RWPE2 (cell line): ENCODE measurements at regions not wholly inside any gene's neighbourhood (a gene's known extent, or its start where the extent isn't known, plus 50 kb on each side); places are given as distances from the start of the nearest gene placed in this dataset.

Source experiments
- ATAC-seq: fragments of 200-7000 bp; cut with Tn5 transposase; 3 replicates; pipeline ENCODE4 v1.9.1; 2021; ENCODE audit warnings: low read depth
- DNase-seq: peaks from one replicate; pipeline ENCODE4 v3.0.0-alpha.2; 2020; ENCODE audit warnings: low spot score
- H3K27ac ChIP-seq: fragments of 450-650 bp; 2 replicates; pipeline ENCODE4 v1.5.1; 2017; ENCODE audit warnings: mild to moderate bottlenecking; ENCODE audit not compliant: poor library complexity, severe bottlenecking
- H3K27me3 ChIP-seq: fragments of 250-450 bp; sonication (Bioruptor Pico); 2 replicates; pipeline ENCODE4 v1.5.1; 2021; ENCODE audit warnings: mild to moderate bottlenecking, moderate library complexity; ENCODE audit not compliant: insufficient read depth, poor library complexity, severe bottlenecking
- H3K36me3 ChIP-seq: fragments of 250-450 bp; sonication (Bioruptor Pico); 2 replicates; pipeline ENCODE4 v1.5.1; 2020; ENCODE audit warnings: low read depth, mild to moderate bottlenecking, moderate library complexity
- H3K4me1 ChIP-seq: fragments of 250-450 bp; sonication (Bioruptor Pico); 2 replicates; pipeline ENCODE4 v1.5.1; 2021; ENCODE audit warnings: mild to moderate bottlenecking, moderate library complexity; ENCODE audit not compliant: insufficient read depth, poor library complexity, severe bottlenecking
- H3K4me3 ChIP-seq: fragments of 250-450 bp; sonication (Bioruptor Pico); 2 replicates; pipeline ENCODE4 v1.5.1; 2021; ENCODE audit warnings: mild to moderate bottlenecking, moderate library complexity; ENCODE audit not compliant: severe bottlenecking
- H3K9me3 ChIP-seq: fragments of 250-450 bp; sonication (Bioruptor Pico); 2 replicates; pipeline ENCODE4 v1.5.1; 2021; ENCODE audit warnings: mild to moderate bottlenecking, moderate library complexity; ENCODE audit not compliant: severe bottlenecking
- TF ChIP-seq, protein P1 (sequence below): fragments of 450-650 bp; IDR thresholded peaks from one replicate; pipeline ENCODE4 v1.5.1; 2017; ENCODE audit warnings: mild to moderate bottlenecking, moderate library complexity; ENCODE audit not compliant: poor library complexity, severe bottlenecking

DNA sequence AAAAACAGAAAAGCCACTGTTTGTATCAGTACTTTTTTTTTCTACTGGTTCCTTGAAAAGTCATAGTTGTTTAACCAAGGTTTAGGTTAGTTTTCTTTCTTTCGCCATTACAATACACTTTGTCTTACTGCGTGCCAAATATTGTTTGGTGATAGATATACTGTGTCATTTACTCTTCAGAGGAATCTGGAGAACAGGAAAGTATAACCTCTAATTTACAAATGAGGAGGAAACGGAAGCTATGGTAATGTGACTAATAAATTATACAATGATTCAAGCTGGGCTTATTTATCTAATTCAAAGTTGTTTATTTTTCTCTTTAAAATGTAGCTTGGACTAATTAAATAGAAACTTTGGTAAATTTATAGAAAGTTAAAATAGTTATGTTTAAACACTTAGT, 96.2 kb upstream of the ROBO2 start:
- TF ChIP-seq, protein P1, sequence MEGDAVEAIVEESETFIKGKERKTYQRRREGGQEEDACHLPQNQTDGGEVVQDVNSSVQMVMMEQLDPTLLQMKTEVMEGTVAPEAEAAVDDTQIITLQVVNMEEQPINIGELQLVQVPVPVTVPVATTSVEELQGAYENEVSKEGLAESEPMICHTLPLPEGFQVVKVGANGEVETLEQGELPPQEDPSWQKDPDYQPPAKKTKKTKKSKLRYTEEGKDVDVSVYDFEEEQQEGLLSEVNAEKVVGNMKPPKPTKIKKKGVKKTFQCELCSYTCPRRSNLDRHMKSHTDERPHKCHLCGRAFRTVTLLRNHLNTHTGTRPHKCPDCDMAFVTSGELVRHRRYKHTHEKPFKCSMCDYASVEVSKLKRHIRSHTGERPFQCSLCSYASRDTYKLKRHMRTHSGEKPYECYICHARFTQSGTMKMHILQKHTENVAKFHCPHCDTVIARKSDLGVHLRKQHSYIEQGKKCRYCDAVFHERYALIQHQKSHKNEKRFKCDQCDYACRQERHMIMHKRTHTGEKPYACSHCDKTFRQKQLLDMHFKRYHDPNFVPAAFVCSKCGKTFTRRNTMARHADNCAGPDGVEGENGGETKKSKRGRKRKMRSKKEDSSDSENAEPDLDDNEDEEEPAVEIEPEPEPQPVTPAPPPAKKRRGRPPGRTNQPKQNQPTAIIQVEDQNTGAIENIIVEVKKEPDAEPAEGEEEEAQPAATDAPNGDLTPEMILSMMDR = no peak
- no peaks in the 10 kb centered on the region for H3K9me3 ChIP-seq
- no peaks in the 10 kb centered on the region for H3K27me3 ChIP-seq
- no peak for ATAC-seq
- no peak overlapping the region for H3K4me3 ChIP-seq
- no peak overlapping the region for H3K27ac ChIP-seq
- DNase-seq = no peak
- H3K36me3 ChIP-seq = no peaks in the 10 kb centered on the region
- H3K4me1 ChIP-seq = no peaks in the 10 kb centered on the region

DNA sequence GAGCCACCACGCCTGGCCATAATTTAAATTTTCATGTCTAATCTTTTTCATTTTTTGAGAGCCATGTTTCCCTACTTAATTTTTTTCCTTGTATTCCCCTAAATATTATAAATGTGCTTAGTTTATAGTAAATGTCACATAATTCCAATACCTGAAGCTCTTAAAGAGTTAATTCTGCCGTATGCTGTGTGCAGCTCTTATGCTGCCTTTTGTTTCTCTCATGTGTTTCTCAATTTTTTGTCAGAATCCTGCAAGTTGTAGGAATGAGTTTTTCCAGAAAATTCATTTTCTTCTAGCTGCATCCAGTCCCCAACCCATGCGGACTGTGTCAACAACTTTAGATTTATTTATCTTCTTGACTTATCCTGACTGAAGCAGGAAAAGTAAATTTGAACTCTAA, 90.9 kb upstream of the ROBO2 start:
- no peak overlapping the region for H3K4me3 ChIP-seq

DNA sequence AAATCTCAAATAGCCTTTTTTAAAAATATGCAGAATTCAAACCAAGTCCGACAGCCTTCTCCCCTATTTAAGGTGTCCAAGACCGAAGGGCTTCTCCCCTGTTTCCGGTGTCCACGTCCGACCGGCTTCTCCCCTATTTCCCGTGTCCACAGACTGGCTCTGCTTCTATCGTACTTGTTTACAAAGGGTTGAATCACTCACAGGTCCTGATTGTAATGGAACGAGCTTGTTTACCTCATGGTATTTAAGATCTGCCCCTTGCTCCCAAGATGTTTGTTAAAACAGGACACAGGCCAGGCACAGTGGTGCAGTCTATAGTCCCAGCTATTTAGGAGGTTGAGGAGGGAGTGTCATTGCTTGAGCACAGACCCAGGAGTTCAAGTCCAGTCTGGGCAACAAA, 90.4 kb upstream of the ROBO2 start:
- no peak overlapping the region for H3K27ac ChIP-seq
- TF ChIP-seq, protein P1 = no peak
- ATAC-seq = no peak

More for the DNA sequence above, 90.9 kb upstream of the ROBO2 start:
- no peak overlapping the region for H3K27ac ChIP-seq
- H3K36me3 ChIP-seq = no peaks in the 10 kb centered on the region
- TF ChIP-seq, protein P1 = no peak
- ATAC-seq (no peak), DNase-seq (no peak)
- H3K4me1 ChIP-seq = no peaks in the 10 kb centered on the region
- no peaks in the 10 kb centered on the region for H3K27me3 ChIP-seq
- H3K9me3 ChIP-seq = no peaks in the 10 kb centered on the region

DNA sequence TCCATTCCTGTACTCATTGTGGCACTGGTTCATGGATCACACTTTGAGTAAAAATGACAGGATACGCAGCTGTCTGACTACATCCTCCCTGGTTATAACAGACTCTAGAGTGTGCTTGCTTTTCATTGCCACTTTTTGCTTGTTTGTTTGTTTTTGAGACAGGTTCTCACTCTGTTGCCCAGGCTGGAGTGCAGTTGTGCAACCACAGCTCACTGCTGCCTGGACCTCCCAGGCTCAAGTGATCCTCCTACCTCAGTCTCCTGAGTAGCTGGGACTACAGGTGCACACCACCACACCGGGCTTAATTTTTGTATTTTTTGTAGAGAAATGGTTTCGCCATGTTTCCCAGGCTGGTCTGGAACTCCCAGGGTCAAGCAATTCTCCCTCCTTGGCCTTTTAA, 89.3 kb upstream of the ROBO2 start:
- H3K27me3 ChIP-seq = no peaks in the 10 kb centered on the region
- no peak for ATAC-seq
- TF ChIP-seq, protein P1 = no peak
- no peak overlapping the region for H3K4me3 ChIP-seq
- H3K36me3 ChIP-seq = no peaks in the 10 kb centered on the region
- no peaks in the 10 kb centered on the region for H3K9me3 ChIP-seq
- no peaks in the 10 kb centered on the region for H3K4me1 ChIP-seq
- no peak overlapping the region for H3K27ac ChIP-seq
- no peak for DNase-seq

More for the DNA sequence above, 90.4 kb upstream of the ROBO2 start:
- H3K9me3 ChIP-seq = no peaks in the 10 kb centered on the region
- no peak overlapping the region for H3K4me3 ChIP-seq
- no peak for DNase-seq
- H3K27me3 ChIP-seq = no peaks in the 10 kb centered on the region
- H3K36me3 ChIP-seq = no peaks in the 10 kb centered on the region
- H3K4me1 ChIP-seq = no peaks in the 10 kb centered on the region

DNA sequence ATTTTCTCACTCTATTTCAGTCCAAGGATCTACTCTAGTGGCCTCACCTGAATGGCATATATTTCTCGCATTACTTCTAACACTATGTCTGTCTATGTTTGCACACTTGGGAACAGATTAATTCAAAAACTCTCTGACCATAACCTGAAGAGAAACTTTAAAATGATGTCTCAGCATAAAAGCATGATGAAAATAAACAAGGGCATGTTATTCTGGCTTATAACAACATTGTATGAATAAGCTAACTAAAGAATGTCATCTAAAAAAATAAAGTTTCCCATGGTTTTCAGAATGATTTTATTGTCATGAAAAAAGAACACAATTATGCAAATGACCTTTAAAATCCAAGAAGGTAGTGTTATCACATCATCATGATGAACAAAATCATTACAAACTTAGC, 85.5 kb upstream of the ROBO2 start:
- ATAC-seq = no peak
- H3K36me3 ChIP-seq = no peaks in the 10 kb centered on the region
- H3K4me3 ChIP-seq = no peak overlapping the region
- no peak overlapping the region for H3K27ac ChIP-seq
- no peaks in the 10 kb centered on the region for H3K27me3 ChIP-seq
- DNase-seq = no peak
- TF ChIP-seq, protein P1 = no peak
- H3K4me1 ChIP-seq = no peaks in the 10 kb centered on the region
- H3K9me3 ChIP-seq = no peaks in the 10 kb centered on the region
